A673 (cell line): ENCODE measurements at regions not wholly inside any gene's neighbourhood (a gene's known extent, or its start where the extent isn't known, plus 50 kb on each side); places are given as distances from the start of the nearest gene placed in this dataset.

ENCODE experiments used
- BruUV-seq: library from RNA; stranded (reverse); fragments of 400-500 nt; replicated peaks from 2 replicates; lab custom pipeline; 2021; lab: Mats Ljungman, UMichigan
- CTCF ChIA-PET: fragments of 300-600 bp; sonication (Branson Sonifier 250); formaldehyde crosslinking; loops from one replicate; lab custom pipeline; 2022; ENCODE audit warnings: antibody characterized with exemption; lab: Charles Lee
- POLR2A ChIA-PET: fragments of 300-600 bp; sonication (Branson Sonifier 250); formaldehyde crosslinking; loops from one replicate; lab custom pipeline; 2022; ENCODE audit warnings: antibody characterized with exemption; ENCODE audit not compliant: low non-redundant PET; lab: Charles Lee
- DNase-seq: peaks from one replicate; pipeline ENCODE4 v3.0.0-alpha.2; 2015; ENCODE audit warnings: low spot score
- H3K27ac ChIP-seq: fragments of 200-600 bp; sonication (generic); 2 replicates; pipeline ENCODE4 v1.5.1; 2016; ENCODE audit warnings: mixed run types, low read depth, mild to moderate bottlenecking, mixed read lengths, antibody characterized with exemption, low read length; ENCODE audit not compliant: poor library complexity, severe bottlenecking
- H3K27me3 ChIP-seq: fragments of 200-600 bp; sonication (generic); replicated peaks from 2 replicates; pipeline ENCODE4 v1.6.1; 2017; ENCODE audit warnings: mixed run types, low read depth, mild to moderate bottlenecking, mixed read lengths, antibody characterized with exemption, low read length; ENCODE audit not compliant: insufficient read depth, poor library complexity
- H3K36me3 ChIP-seq: fragments of 200-600 bp; sonication (generic); 2 replicates; pipeline ENCODE4 v1.6.1; 2016; ENCODE audit warnings: mixed run types, mild to moderate bottlenecking, mixed read lengths, antibody characterized with exemption, low read length; ENCODE audit not compliant: insufficient read depth, poor library complexity, severe bottlenecking
- H3K4me1 ChIP-seq: fragments of 200-600 bp; sonication (generic); 2 replicates; pipeline ENCODE4 v1.6.1; 2017; ENCODE audit warnings: mixed run types, mild to moderate bottlenecking, mixed read lengths, antibody characterized with exemption, low read length; ENCODE audit not compliant: insufficient read depth, poor library complexity, severe bottlenecking
- H3K4me3 ChIP-seq: fragments of 200-600 bp; sonication (generic); 2 replicates; pipeline ENCODE4 v1.5.1; 2016; ENCODE audit warnings: low read depth, mixed run types, mild to moderate bottlenecking, mixed read lengths, low read length; ENCODE audit not compliant: poor library complexity, severe bottlenecking
- H3K9me3 ChIP-seq: fragments of 200-600 bp; sonication (generic); 2 replicates; pipeline ENCODE4 v1.6.1; 2016; ENCODE audit warnings: mixed run types, low read depth, mild to moderate bottlenecking, mixed read lengths, antibody characterized with exemption, low read length; ENCODE audit not compliant: poor library complexity, severe bottlenecking
- EZH2 ChIP-seq: fragments of 200-600 bp; sonication (generic); IDR thresholded peaks from 2 replicates; pipeline ENCODE4 v1.6.1; 2017; ENCODE audit warnings: borderline replicate concordance, low read depth, mild to moderate bottlenecking, mixed read lengths, antibody characterized with exemption, low read length; ENCODE audit not compliant: poor library complexity, severe bottlenecking
- intact Hi-C: fragments of 100-400 bp; cut with micrococcal nuclease; formaldehyde crosslinking; loops from one replicate; pipeline ENCODE4 v1.10.0; 2022; ENCODE audit not compliant: unreplicated experiment
- TF ChIP-seq, protein P1 (sequence below): fragments of 300-800, 200-600 bp; sonication (generic); conservative IDR thresholded peaks from 2 replicates; pipeline ENCODE4 v1.5.1; 2017; ENCODE audit warnings: low read depth, mild to moderate bottlenecking, antibody characterized with exemption, low read length, moderate library complexity, mixed read lengths

DNA sequence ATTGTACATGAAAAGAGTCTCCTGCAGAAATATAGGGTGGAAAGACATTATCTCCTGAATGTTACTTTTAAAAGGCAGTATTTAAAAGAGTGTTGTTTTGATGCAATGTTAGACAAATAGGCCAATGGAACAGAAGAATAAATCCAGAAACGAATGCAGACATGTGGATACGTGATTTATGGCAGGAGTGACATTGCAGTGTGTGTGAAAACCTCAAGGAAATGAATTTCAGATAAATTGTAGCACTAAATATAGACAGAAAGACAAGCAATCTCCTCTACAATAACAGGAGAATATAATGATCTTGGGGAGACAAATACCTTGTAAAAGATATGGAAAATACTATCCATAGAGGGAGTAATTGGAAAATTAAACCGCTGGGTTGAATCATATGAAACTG is 387.8 kb upstream of the CHRM3 start:
- Histone ChIP-seq H3K27ac (no peak overlapping the region), H3K36me3 (no peaks in the 10 kb centered on the region), H3K9me3 (no peaks in the 10 kb centered on the region), H3K4me1 (no peaks in the 10 kb centered on the region), H3K27me3 (no peaks in the 10 kb centered on the region), H3K4me3 (no peak overlapping the region)
- intact Hi-C loops: no loop called here
- ChIA-PET CTCF (no interaction called here), POLR2A (no interaction called here)
- no peak for DNase-seq
- BruUV-seq: no TSS peak
- TF ChIP-seq, protein P1, sequence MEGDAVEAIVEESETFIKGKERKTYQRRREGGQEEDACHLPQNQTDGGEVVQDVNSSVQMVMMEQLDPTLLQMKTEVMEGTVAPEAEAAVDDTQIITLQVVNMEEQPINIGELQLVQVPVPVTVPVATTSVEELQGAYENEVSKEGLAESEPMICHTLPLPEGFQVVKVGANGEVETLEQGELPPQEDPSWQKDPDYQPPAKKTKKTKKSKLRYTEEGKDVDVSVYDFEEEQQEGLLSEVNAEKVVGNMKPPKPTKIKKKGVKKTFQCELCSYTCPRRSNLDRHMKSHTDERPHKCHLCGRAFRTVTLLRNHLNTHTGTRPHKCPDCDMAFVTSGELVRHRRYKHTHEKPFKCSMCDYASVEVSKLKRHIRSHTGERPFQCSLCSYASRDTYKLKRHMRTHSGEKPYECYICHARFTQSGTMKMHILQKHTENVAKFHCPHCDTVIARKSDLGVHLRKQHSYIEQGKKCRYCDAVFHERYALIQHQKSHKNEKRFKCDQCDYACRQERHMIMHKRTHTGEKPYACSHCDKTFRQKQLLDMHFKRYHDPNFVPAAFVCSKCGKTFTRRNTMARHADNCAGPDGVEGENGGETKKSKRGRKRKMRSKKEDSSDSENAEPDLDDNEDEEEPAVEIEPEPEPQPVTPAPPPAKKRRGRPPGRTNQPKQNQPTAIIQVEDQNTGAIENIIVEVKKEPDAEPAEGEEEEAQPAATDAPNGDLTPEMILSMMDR: no peak
- no peak for TF ChIP-seq EZH2

DNA sequence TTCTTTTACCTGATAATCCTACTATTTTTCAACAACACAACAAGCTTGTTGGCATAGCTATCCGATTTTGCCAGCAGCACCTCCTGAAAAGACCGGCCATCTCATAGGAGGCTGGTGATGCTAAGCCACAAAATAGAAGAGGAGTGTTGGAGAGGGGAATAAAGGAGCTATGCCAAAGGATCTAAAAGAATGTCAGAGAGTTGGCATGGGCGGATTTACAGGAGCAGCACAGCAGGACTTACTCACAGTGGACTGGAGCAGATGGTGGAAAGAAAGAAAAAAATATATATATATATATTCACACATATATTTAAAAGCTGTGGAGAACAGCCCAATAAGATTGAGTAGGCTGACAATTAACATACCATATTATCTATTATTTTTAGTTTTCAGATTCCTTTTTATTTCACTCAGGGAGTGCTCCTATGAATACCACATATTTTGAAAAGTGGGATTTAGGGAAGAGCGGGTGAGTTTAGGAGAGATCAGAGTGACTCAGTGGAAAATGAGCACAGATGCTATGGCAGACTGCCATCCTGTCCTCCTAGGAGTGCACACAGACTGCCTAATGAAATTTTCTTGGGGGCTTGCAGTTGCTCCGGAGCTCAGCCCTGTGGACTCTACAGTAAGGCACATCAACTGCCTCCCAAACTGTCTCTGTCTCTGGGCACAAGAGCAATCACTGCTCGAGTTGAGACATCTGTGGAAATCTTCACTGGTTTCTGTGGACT is 394.4 kb upstream of the CHRM3 start:
- Histone ChIP-seq H3K27me3 (no peaks in the 10 kb centered on the region), H3K4me1 (no peaks in the 10 kb centered on the region), H3K9me3 (no peaks in the 10 kb centered on the region), H3K36me3 (no peaks in the 10 kb centered on the region), H3K4me3 (no peak overlapping the region), H3K27ac (no peak overlapping the region)
- ChIA-PET POLR2A (no interaction called here), CTCF (no interaction called here)
- no peak for TF ChIP-seq EZH2
- TF ChIP-seq, protein P1: no peak
- no peak for DNase-seq
- intact Hi-C loops: no loop called here
- BruUV-seq: no TSS peak

DNA sequence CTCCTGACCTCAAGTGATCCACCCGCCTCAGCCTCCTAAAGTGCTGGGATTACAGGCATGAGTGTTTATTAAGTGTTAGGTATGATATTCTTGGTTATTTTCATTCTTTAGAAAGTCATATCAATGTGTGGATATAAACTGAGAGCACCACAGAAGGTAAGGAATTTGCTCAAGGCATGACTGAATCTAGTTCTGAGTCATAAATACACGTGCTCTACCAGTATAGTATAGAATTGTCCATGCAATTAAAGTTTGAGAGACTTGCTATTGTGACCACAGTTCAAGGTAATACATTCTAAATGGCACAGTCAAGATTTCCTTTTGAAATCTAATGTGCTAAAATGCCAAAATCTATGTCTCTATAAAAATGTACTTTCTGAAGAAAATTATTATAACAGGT is 401.1 kb upstream of the CHRM3 start:
- no peaks in the 10 kb centered on the region for H3K4me1 ChIP-seq
- no peak overlapping the region for H3K4me3 ChIP-seq
- no peaks in the 10 kb centered on the region for H3K9me3 ChIP-seq
- no peaks in the 10 kb centered on the region for H3K27me3 ChIP-seq
- CTCF ChIA-PET: no interaction called here
- POLR2A ChIA-PET: no interaction called here
- BruUV-seq: no TSS peak
- H3K27ac ChIP-seq: no peak overlapping the region
- no peak for DNase-seq
- no peak for TF ChIP-seq EZH2
- TF ChIP-seq, protein P1: no peak
- H3K36me3 ChIP-seq: no peaks in the 10 kb centered on the region
- intact Hi-C loops: no loop called here
